Loucy (cell line): ENCODE measurements at regions not wholly inside any gene's neighbourhood (a gene's known extent, or its start where the extent isn't known, plus 50 kb on each side); places are given as distances from the start of the nearest gene placed in this dataset.

ENCODE experiments used
- EZH2phosphoT487 ChIP-seq: fragments of 200-600 bp; IDR thresholded peaks from 2 replicates; pipeline ENCODE4 v1.6.1; 2018; ENCODE audit warnings: antibody characterized with exemption, mild to moderate bottlenecking, moderate library complexity, borderline replicate concordance
- TF ChIP-seq, protein P1 (sequence below): fragments of 200-600 bp; sonication (generic); conservative IDR thresholded peaks from 2 replicates; pipeline ENCODE4 v1.5.1; 2014; ENCODE audit warnings: mild to moderate bottlenecking, antibody characterized with exemption, low read length

DNA sequence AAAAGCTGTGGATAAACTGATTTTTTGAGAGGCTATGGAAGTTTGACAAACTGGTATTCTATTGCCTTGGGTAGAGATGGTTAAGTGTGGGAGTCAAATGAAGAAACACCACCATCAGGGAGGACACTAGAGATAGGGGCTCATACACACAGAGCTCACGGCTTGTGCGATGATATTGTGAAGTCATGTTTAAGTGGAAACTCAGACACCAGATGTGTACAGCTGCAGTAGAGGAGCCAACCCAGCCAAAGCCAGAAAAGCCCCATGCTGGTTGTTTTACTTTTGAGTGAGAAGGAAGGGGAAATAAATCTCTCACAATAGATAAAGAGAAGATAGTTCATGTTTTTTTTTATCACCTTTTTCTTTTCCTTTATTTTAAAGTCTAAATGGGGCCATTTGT is 377.7 kb downstream of the DMRT2 start:
- TF ChIP-seq, protein P1, sequence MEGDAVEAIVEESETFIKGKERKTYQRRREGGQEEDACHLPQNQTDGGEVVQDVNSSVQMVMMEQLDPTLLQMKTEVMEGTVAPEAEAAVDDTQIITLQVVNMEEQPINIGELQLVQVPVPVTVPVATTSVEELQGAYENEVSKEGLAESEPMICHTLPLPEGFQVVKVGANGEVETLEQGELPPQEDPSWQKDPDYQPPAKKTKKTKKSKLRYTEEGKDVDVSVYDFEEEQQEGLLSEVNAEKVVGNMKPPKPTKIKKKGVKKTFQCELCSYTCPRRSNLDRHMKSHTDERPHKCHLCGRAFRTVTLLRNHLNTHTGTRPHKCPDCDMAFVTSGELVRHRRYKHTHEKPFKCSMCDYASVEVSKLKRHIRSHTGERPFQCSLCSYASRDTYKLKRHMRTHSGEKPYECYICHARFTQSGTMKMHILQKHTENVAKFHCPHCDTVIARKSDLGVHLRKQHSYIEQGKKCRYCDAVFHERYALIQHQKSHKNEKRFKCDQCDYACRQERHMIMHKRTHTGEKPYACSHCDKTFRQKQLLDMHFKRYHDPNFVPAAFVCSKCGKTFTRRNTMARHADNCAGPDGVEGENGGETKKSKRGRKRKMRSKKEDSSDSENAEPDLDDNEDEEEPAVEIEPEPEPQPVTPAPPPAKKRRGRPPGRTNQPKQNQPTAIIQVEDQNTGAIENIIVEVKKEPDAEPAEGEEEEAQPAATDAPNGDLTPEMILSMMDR: no peak
- TF ChIP-seq EZH2phosphoT487: no peak
